22Rv1 (cell line): ENCODE measurements at regions not wholly inside any gene's neighbourhood (a gene's known extent, or its start where the extent isn't known, plus 50 kb on each side); places are given as distances from the start of the nearest gene placed in this dataset.

Experiments used
- H3K27ac ChIP-seq: fragments of 450-650 bp; 2 replicates; pipeline ENCODE4 v1.5.1; 2017
- CTCF ChIP-seq: fragments of 450-650 bp; IDR thresholded peaks from 2 replicates; pipeline ENCODE4 v1.5.1; 2017; ENCODE audit warnings: mild to moderate bottlenecking
- ZFX ChIP-seq: fragments of 450-650 bp; IDR thresholded peaks from 2 replicates; pipeline ENCODE4 v1.6.1; 2017; ENCODE audit warnings: antibody characterized with exemption, borderline replicate concordance

- TF ChIP-seq CTCF, result no peak
- TF ChIP-seq ZFX, result no peak
- no peak overlapping the region for H3K27ac ChIP-seq
These were observed 141.2 kb downstream of the CSNK2A3 start for GRCh38 chr11:11211888-11212287.

GRCh38 chr11:11211186-11211585 is 141.9 kb downstream of the CSNK2A3 start:
- no peak overlapping the region for H3K27ac ChIP-seq
- TF ChIP-seq ZFX (no peak), CTCF (no peak)

GRCh38 chr11:11210446-11210845 is 142.6 kb downstream of the CSNK2A3 start:
- TF ChIP-seq ZFX, result no peak
- TF ChIP-seq CTCF, result no peak
- H3K27ac ChIP-seq, result no peak overlapping the region

- TF ChIP-seq ZFX, result no peak
- TF ChIP-seq CTCF, result no peak
- no peak overlapping the region for H3K27ac ChIP-seq
These were observed 143.1 kb downstream of the CSNK2A3 start for GRCh38 chr11:11209967-11210366.

- TF ChIP-seq CTCF (no peak), ZFX (no peak)
- no peak overlapping the region for H3K27ac ChIP-seq
These were observed 144.1 kb downstream of the CSNK2A3 start for GRCh38 chr11:11208994-11209393.

- no peak overlapping the region for H3K27ac ChIP-seq
- TF ChIP-seq ZFX (no peak), CTCF (no peak)
These were observed 145.6 kb downstream of the CSNK2A3 start for GRCh38 chr11:11207428-11207827.

GRCh38 chr11:11206484-11206883 is 146.6 kb downstream of the CSNK2A3 start:
- H3K27ac ChIP-seq, result no peak overlapping the region
- TF ChIP-seq ZFX, result no peak
- no peak for TF ChIP-seq CTCF
